Spinal cord (tissue), 9 donors: ENCODE measurements at regions not wholly inside any gene's neighbourhood (a gene's known extent, or its start where the extent isn't known, plus 50 kb on each side); places are given as distances from the start of the nearest gene placed in this dataset.

Source experiments
- DNase-seq, 6 donors: peaks; one replicate each; pipeline versions ENCODE4 v3.0.0 to v3.0.0-alpha.2; 2013 to 2015; ENCODE audit warnings: low spot score in 6 of 6, low read depth in 4 of 6
- H3K27ac ChIP-seq: one replicate; pipeline ENCODE4 v1.5.1; 2013; ENCODE audit warnings: low read depth, low read length, control low read depth
- H3K27me3 ChIP-seq: one replicate; pipeline ENCODE4 v1.6.1; 2013; ENCODE audit warnings: low read length; ENCODE audit not compliant: control insufficient read depth, insufficient read depth
- H3K36me3 ChIP-seq: one replicate; pipeline ENCODE4 v1.6.1; 2013; ENCODE audit warnings: low read length; ENCODE audit not compliant: control insufficient read depth, insufficient read depth
- H3K4me1 ChIP-seq: one replicate; pipeline ENCODE4 v1.6.1; 2013; ENCODE audit warnings: low read length; ENCODE audit not compliant: control insufficient read depth, insufficient read depth
- H3K4me3 ChIP-seq: one replicate; pipeline ENCODE4 v1.5.1; 2013; ENCODE audit warnings: low read depth, low read length, control low read depth
- H3K9me3 ChIP-seq: one replicate; pipeline ENCODE4 v1.6.1; 2013; ENCODE audit warnings: low read length; ENCODE audit not compliant: control insufficient read depth, insufficient read depth
- WGBS: methylation state at CpG from one replicate; pipeline ENCODE4 v1.1.5; 2013; ENCODE audit warnings: missing lambda C conversion rate; ENCODE audit not compliant: insufficient coverage; 5-methylcytosine and 5-hydroxymethylcytosine counted together
- donor health status: healthy.

DNA sequence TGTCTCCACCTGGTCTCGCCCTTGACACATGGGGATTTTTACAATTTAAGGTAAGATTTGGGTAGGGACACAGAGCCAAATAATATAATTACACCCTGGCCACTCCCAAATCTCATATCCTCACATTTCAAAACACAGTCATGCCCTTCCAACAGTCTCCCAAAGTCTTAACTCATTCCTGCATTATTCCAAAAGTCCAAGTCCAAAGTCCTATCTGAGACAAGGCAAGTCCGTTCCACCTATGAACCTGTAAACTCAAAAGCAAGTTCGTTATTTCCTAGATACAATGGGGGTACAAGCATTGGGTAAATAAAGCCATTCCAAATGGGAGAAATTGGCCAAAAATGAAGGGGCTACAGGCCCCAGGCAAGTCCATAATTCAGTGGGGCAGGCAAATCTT, 380.8 kb downstream of the CXXC4 start:
- no peak overlapping the region for H3K4me3 ChIP-seq
- H3K9me3 ChIP-seq: no peaks in the 10 kb centered on the region
- no CpG with 5 or more reads among the region's 3 CpGs for WGBS
- no peak overlapping the region for H3K27ac ChIP-seq
- H3K4me1 ChIP-seq: no peaks in the 10 kb centered on the region
- no peaks in the 10 kb centered on the region for H3K36me3 ChIP-seq
- no peak for DNase-seq
- no peaks in the 10 kb centered on the region for H3K27me3 ChIP-seq

DNA sequence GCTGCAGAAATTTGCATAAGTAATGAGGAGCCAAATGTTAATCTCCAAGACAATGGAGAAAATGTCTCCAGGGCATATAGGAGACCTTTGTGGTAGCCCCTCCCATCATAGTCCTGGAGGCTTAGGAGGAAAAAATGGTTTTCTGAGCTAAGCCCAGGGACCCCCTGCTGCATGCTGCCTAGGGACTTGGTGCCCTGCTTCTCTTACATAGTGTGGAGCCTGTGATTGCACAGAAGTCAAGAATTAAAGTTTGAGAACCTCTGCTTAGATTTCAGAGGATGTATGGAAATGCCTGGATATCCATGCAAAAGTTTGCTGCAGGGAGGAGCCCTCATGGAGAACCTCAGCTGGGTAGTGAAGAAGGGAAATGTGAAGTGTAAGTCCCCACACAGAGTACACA, 379.4 kb upstream of the TACR3 start:
- Histone ChIP-seq H3K27ac (no peak overlapping the region), H3K9me3 (peaks cover 14% of the 10 kb centered on the region), H3K27me3 (no peaks in the 10 kb centered on the region), H3K4me1 (no peaks in the 10 kb centered on the region), H3K36me3 (no peaks in the 10 kb centered on the region), H3K4me3 (no peak overlapping the region)
- no peak for DNase-seq

- DNase-seq: no peak
- no peak overlapping the region for H3K4me3 ChIP-seq
Measured at GRCh38 chr4:104093247-104093646, 373.5 kb upstream of the TACR3 start.

GRCh38 chr4:104073229-104073628, 353.4 kb upstream of the TACR3 start:
- H3K4me3 ChIP-seq: no peak overlapping the region
- H3K36me3 ChIP-seq: no peaks in the 10 kb centered on the region
- no peak overlapping the region for H3K27ac ChIP-seq
- no peaks in the 10 kb centered on the region for H3K4me1 ChIP-seq
- no peaks in the 10 kb centered on the region for H3K27me3 ChIP-seq
- 71% methylated on average over 2 of the region's 4 CpGs for WGBS
- DNase-seq: no peak
- no peaks in the 10 kb centered on the region for H3K9me3 ChIP-seq

More at GRCh38 chr4:104093247-104093646, 373.5 kb upstream of the TACR3 start:
- no peaks in the 10 kb centered on the region for H3K36me3 ChIP-seq
- no peak overlapping the region for H3K27ac ChIP-seq
- H3K9me3 ChIP-seq: peaks cover 6% of the 10 kb centered on the region
- H3K4me1 ChIP-seq: no peaks in the 10 kb centered on the region
- H3K27me3 ChIP-seq: no peaks in the 10 kb centered on the region

- Histone ChIP-seq H3K27ac (no peak overlapping the region), H3K36me3 (no peaks in the 10 kb centered on the region), H3K9me3 (no peaks in the 10 kb centered on the region), H3K4me1 (no peaks in the 10 kb centered on the region), H3K27me3 (no peaks in the 10 kb centered on the region), H3K4me3 (no peak overlapping the region)
- DNase-seq: no peak
- WGBS: no CpG with 5 or more reads among the region's 2 CpGs
Measured at GRCh38 chr4:104066533-104066932, 346.7 kb upstream of the TACR3 start.

- Histone ChIP-seq H3K4me1 (no peaks in the 10 kb centered on the region), H3K27ac (no peak overlapping the region), H3K36me3 (no peaks in the 10 kb centered on the region), H3K27me3 (no peaks in the 10 kb centered on the region), H3K9me3 (no peaks in the 10 kb centered on the region), H3K4me3 (peak overlapping the region; percentile 14)
- 11% methylated on average over 2 of the region's 8 CpGs for WGBS
- peak in 5 of 6 donors; percentile 23 to 89 (median 42) for DNase-seq
Measured at GRCh38 chr4:104064646-104065577, 345.1 kb upstream of the TACR3 start.

GRCh38 chr4:104063341-104063740, 343.6 kb upstream of the TACR3 start:
- no peak overlapping the region for H3K4me3 ChIP-seq
- no peaks in the 10 kb centered on the region for H3K9me3 ChIP-seq
- DNase-seq: peak in 2 of 6 donors; percentile 1 to 18
- no peak overlapping the region for H3K27ac ChIP-seq
- WGBS: 73% methylated on average over 2 of the region's 2 CpGs
- H3K36me3 ChIP-seq: no peaks in the 10 kb centered on the region
- no peaks in the 10 kb centered on the region for H3K27me3 ChIP-seq
- H3K4me1 ChIP-seq: no peaks in the 10 kb centered on the region

GRCh38 chr4:104044369-104044768, 324.6 kb upstream of the TACR3 start:
- Histone ChIP-seq H3K4me3 (no peak overlapping the region), H3K9me3 (no peaks in the 10 kb centered on the region), H3K4me1 (no peaks in the 10 kb centered on the region), H3K36me3 (no peaks in the 10 kb centered on the region), H3K27me3 (no peaks in the 10 kb centered on the region), H3K27ac (no peak overlapping the region)
- no peak for DNase-seq
- 83% methylated on average over 1 of the region's 3 CpGs for WGBS

DNA sequence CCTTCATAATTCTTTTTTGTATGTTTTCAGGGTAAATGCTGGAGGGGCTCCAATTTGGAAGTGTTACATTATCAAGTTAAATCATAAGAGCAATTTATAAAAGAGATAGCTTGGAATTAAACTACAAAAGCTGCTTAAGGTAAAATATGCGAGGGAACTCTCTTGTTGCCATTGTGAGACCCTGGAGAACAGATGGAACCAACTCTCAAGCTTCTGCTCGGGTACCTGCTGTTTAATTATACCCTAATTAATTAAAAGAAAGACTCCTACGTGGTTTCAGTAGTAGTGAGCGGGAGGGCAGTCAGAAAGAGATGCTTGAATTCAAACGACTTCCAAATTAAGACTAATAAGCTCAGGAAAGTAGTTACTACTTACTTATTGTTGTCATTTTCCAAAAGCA, 313.1 kb upstream of the TACR3 start:
- H3K4me3 ChIP-seq: no peak overlapping the region
- no CpG with 5 or more reads among the region's 5 CpGs for WGBS
- H3K4me1 ChIP-seq: no peaks in the 10 kb centered on the region
- H3K36me3 ChIP-seq: no peaks in the 10 kb centered on the region
- DNase-seq: peak in 2 of 6 donors; percentile 23 to 77
- no peaks in the 10 kb centered on the region for H3K27me3 ChIP-seq
- no peak overlapping the region for H3K27ac ChIP-seq
- H3K9me3 ChIP-seq: no peaks in the 10 kb centered on the region

DNA sequence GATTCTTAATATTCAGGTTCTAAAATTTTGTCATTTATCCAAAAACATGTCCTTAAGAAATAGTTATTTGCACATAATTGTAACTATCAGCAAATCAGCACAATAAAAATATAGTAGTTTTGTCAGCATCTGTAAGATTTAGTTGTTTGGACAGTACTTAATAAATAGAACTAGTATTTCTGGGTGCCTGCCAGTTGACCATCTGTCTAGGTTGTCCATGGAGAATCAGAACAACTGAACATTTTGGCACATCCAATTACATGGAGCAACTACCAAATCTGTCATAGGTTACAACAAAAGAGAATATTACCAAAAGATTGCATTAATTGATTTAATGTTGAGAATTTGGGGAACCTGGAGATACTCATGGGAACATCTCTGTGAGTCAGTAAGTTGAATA, 305.5 kb upstream of the TACR3 start:
- no peaks in the 10 kb centered on the region for H3K36me3 ChIP-seq
- H3K27me3 ChIP-seq: no peaks in the 10 kb centered on the region
- peak in 2 of 6 donors; percentile 22 to 32 for DNase-seq

More for the DNA sequence above, 305.5 kb upstream of the TACR3 start:
- Histone ChIP-seq H3K27ac (no peak overlapping the region), H3K4me3 (no peak overlapping the region), H3K9me3 (no peaks in the 10 kb centered on the region), H3K4me1 (no peaks in the 10 kb centered on the region)
